Left hindlimb (tissue), 1 donor: ENCODE measurements at regions not wholly inside any gene's neighbourhood (a gene's known extent, or its start where the extent isn't known, plus 50 kb on each side); places are given as distances from the start of the nearest gene placed in this dataset.

Source experiments
- DNase-seq: peaks from one replicate; pipeline ENCODE4 v3.0.0-alpha.2; 2018

DNA sequence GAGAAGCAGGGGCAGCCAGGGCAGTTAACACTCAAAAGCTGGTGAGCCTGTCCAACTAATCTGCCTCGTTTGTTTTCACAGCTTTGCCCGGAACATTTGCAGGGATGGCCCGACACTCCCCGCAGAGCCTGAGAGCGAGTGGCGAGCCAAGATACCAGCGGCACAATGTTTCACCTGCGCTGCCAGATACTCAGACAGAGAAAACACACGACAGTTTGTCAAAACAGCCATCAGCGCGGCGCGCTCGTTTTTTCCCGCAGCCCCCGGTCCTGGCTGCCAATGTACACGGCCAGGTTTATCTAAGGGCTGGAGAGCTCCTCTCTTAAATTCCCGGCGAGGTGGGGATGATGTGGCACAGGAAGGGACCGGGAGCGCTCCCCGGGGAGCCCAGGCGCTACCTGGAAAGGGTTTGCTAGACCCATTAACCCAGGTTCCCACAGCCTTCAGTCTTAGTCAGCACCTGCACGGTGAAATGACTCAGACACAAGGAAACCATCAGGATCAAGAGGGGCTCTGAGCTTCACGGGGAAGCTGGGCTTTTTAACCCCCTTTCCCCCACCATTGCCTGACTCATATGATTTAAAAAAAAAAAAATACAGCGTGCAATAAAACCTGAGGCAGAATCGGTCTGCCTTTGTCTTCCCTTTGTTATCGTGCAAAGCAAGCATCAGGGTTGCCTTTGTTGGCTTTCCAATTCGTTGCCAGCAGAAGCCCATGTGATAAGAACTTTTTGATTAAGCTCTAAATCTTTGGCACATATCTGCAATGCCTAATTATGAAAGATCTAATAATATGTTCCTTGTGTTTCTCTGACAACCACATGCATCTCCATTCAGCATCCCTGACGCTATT lies 186.2 kb downstream of the EFNB2 start:
- peak; percentile 35 for DNase-seq

DNA sequence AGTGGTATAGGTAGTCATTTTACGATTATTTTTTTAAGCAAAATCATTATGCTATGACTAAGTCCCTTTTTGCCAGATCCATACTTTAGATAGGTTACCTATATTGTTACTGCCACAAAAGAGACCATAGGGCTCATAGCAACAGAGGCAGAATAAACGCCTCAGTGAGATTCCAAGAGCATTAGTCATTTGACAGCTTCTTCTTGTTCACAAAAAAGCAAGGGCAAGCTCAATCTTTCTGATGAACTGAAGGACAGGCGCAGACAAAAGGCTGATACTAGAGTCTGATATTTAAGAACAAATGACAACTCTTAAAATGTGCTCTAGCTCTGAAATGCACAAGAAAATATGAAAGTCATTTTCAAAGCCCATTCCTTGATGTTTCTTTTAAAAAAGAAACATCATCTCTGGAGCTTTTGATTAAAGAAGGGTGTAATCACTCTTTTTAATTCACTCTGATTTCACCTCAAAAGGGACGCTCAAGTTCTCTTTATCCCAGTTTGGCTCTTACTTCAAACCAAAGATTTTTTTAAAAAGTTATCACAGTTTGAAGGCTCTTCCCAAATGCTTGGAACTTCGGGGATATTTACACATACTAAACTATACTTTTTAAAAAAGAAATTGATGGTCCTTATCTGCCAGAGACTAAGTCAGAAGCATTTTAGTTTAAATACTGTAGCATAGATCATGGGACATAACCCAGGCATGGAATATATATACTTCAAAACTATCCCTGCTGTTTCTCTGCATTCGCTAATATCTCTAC lies 187.2 kb downstream of the EFNB2 start:
- no peak for DNase-seq

DNA sequence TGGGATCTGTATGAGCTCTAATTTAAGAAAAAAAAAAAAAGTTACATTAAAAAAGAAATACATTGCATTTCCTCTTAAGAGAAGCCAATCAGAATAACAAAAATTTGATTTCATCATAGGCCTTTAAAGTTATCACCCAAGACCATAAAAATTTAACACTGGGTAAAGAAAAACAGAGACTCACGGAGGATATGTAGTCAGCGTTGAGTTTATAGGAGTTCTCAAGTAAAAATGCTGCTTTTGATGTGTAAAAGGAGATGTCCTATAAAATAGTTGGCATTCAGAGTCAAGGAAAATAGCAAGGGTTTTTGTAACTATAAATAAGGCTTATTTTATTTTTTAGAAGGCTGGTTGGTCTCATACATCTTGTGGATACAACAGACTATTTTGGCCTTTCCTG lies 191.1 kb downstream of the EFNB2 start:
- no peak for DNase-seq

GRCh38 chr13:106343836-106344235 lies 191.6 kb downstream of the EFNB2 start:
- no peak for DNase-seq

DNA sequence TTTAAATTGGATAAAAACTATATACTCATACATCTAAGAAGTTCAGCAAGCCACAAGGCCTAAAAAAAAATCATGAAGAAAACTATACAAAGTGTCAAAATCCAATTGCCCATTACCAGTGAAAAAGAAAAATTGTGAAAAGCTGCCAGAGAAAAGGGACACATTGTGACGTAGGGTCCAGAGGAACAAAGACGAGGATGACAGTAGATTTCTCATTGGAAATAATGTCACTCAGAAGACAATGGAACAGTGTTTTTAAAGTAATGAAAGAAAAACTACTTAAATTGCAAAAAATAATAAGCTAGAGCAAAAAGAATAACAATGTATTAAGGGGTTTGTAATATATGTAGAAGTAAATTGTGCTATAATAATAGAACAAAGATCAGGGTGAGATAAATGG lies 195.2 kb downstream of the EFNB2 start:
- DNase-seq, result no peak

GRCh38 chr13:106337096-106337850 lies 198.2 kb downstream of the EFNB2 start:
- DNase-seq, result no peak

DNA sequence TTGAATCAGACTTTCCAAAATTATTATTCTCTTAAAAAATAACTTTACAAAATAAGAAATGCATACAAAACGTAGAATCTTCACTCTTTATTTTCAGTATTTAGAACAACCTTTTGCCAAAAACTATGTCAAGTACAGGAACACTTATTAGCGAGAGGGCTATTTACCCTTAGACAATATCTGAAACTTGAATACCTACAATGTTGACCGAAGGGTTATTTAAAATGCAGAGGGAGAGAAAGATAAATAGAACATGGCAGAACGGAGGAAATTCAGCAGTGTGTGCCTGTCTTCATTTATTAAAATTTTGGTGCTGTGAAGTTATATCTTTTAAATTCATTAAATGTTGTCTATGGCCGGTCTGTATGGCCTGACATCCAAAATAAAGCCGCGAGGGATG lies 198.8 kb downstream of the EFNB2 start:
- DNase-seq, result no peak

GRCh38 chr13:106332621-106333020 lies 202.8 kb downstream of the EFNB2 start:
- no peak for DNase-seq

DNA sequence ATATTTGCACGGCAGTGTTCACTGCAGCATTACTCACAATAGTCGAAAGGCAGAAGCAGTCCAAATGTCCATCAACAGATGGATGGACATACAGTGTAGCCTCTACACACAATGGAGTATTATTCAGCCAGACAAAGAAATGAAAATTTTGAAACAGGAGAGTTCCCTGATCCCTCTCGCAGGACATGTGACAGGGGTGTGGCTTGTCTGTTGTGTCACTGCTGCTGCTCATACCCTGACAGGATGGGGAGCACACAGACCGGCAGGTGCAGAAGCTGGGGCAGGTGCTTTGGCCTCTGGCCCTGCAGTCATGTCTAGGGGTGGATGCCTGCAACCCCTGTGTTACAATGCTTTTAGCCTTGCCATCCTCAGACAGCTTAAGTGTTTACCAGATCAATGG lies 204.3 kb downstream of the EFNB2 start:
- no peak for DNase-seq

DNA sequence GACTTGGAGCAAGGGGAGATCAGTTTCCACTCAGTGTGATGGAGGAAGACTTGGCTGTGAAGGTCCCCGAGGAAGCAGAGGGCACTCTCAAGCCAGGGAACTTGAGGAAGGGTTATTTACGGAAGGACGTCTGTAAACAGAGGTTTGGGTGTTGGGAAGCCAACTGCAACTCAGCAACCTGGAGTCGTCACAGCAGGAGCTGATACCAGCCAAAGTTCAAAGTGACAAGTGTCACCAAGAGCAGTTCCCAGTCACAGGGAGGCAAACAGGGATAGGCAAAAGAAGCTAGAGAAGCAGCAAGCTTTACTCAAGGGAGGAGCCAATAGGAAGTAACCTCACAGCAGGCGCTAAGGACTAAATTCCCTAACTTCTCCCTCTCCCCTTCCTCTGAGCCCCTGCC lies 205.5 kb downstream of the EFNB2 start:
- no peak for DNase-seq

DNA sequence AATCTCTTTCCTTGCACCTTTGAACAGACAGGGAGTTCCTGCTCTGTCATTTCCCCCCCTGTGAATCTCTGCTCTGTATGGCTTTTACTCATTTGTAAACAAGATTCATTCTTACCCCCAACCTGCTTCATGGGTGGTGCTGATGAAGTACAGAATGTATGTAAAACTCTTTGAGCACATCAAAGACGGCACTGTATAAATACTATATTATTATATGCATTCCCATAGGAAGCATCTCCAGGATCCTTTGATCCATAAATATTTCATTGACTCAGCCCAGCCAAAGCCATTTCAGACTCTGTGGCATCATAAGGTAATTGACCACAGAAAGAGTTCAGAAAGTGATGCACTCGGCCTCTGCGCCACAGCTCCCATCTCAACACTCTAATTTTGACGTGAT lies 208.7 kb downstream of the EFNB2 start:
- no peak for DNase-seq

DNA sequence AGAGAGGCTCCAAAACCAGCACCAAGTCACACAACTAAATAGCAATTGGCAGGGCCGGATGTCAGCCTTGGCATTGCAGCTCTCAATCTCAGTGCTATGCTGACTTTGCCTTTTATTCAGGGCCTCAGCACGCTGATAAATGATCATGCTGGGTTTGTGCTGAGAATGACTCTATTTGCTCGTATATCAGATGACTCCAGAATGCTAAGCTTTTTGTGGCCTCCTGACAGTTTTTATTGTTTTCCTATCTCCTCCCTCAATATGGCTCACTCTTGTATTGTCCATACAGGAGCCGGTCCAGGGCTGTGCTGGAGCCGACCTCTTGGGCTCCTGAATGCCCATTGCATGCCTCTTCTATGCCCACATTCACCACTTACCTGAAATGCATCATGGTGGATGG lies 211.0 kb downstream of the EFNB2 start:
- no peak for DNase-seq

- DNase-seq, result no peak
Observed at GRCh38 chr13:106322628-106323027, 212.8 kb downstream of the EFNB2 start.

- no peak for DNase-seq
Observed at GRCh38 chr13:106318941-106319411, 216.5 kb downstream of the EFNB2 start.

- DNase-seq, result no peak
Observed at GRCh38 chr13:106314417-106314816, 221.0 kb downstream of the EFNB2 start.

- DNase-seq, result no peak
Observed at GRCh38 chr13:106311004-106311403, 224.5 kb downstream of the EFNB2 start.

DNA sequence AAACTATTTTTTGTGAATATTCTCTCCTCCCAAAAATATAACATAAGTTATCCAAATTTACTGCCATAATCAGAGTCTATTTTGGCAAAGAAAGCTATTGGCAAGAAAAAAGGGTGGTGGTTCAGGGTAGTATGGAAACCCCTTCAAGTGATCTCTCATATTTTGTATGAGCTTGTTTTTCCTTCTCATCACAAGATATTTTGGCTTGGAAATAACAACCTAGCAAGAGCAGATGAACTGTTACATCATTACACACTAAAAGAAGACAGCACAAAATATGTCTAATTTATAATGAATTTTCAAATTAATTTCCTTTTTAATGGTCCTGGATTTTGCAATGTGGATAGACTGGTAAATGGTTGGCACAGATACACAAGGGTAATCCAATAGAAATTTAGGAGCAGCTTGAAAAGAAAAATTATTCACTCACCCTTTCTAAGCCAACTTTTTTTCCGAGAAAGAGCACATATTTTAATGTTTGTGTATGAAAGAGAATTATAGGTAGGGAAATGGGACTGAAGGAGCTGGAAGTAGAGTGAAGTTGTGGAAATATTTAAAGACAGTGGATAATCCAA lies 225.1 kb downstream of the EFNB2 start:
- no peak for DNase-seq

GRCh38 chr13:106306748-106307277 lies 228.6 kb downstream of the EFNB2 start:
- DNase-seq, result no peak

DNA sequence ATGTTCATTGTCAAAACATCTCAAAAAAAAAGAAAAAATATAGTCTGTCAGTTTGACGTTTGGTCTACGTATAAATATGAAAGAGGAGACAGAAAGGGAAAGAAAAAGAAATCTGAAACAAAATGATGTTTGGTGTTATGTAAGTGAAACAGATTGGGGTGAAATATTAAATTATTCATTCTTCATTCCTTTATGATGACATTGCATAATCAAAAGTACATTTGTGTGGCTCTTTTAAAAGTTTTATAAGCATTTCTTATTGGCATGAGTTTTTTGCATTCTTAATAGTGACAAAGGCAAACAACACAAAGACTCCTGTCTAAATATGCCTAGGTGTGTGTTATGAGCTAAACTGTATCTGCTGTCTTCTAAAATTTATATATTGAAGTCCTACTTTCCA lies 232.6 kb downstream of the EFNB2 start:
- DNase-seq, result no peak

DNA sequence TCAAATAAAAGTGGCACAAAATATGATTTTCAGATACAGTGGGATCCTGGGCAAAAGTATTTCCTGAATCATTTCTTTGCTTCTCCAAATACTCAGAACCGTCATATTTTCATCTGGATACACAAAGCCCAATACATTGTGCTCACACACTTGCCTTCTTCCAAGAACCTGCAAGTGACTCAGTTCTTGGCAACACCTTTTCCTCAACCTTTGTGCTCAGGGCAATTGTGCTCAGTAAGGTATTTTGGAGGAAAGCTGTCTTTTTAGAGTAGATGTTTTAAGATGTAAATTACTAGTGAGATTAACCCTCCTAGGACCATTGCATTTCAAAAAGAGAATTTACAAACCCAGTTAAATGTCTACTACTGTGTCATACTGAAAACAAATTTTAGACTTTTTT lies 233.5 kb downstream of the EFNB2 start:
- DNase-seq, result no peak

DNA sequence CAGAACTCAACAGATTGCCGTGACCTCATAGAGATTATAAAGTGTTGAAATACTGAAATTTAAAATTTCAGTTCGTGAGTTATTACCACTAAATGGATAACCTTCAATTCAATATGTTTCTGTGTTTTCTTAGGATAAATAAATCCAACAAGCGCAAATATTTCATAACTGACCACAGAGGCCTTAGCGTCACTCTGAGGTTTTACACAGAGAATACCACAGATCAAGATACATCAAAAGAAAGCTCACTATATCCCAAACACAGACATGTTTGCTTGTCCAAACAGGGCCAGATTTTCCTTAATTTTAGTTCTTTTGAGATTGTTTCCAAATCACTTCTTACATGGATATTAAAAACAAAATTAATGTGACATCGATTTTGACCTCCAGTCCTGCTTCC lies 235.8 kb downstream of the EFNB2 start:
- no peak for DNase-seq

DNA sequence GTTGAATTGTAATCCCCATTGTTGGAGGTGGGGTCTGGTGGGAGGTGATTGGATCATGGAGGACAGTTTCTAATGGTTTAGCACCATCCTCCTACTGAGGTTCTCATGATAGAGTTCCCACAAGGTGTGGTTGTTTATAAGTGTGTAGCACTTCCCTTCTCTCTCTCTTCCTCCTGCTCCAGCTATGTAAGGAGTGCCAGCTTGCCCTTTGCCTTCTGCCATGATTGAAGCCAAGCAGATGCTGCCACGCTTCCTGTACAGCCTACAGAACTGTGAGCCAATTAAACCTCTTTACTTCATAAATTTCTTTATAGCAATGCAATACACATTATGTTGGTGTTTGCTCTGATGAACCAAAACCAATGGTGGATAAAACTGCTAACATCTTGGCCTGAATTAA lies 238.2 kb downstream of the EFNB2 start:
- no peak for DNase-seq

GRCh38 chr13:106296723-106297122 lies 238.7 kb downstream of the EFNB2 start:
- no peak for DNase-seq
